Prostate gland (tissue), 2 donors: ENCODE measurements at regions not wholly inside any gene's neighbourhood (a gene's known extent, or its start where the extent isn't known, plus 50 kb on each side); places are given as distances from the start of the nearest gene placed in this dataset.

Experiments used
- DNase-seq: peaks from one replicate; pipeline ENCODE4 v3.0.0-alpha.2; 2019; ENCODE audit warnings: low spot score
- H3K27ac ChIP-seq, 2 donors: fragments of 200-600 bp; sonication (generic); 2 replicates each; pipeline ENCODE4 v1.5.1; 2017 to 2019
- H3K27me3 ChIP-seq: fragments of 200-600 bp; sonication (generic); replicated peaks from 2 replicates; pipeline ENCODE4 v1.5.1; 2019; ENCODE audit not compliant: insufficient read depth
- H3K36me3 ChIP-seq, 2 donors: fragments of 200-600 bp; sonication (generic); 1 replicate in 1 of 2; 2 replicates in 1 of 2; pipeline versions ENCODE4 v1.5.1 to v1.8.1; 2017 to 2019
- H3K4me1 ChIP-seq: fragments of 200-600 bp; sonication (generic); replicated peaks from 2 replicates; pipeline ENCODE4 v1.5.1; 2019
- H3K4me3 ChIP-seq, 2 donors: fragments of 200-600 bp; sonication (generic); 2 replicates each; pipeline ENCODE4 v1.5.1; 2017 to 2019
- H3K9me3 ChIP-seq: fragments of 200-600 bp; sonication (generic); 2 replicates; pipeline ENCODE4 v1.5.1; 2017
- CTCF ChIP-seq, 4 experiments: fragments of 200-600 bp in 2 of 4; fragments of 450-650 bp in 2 of 4; sonication (generic) in 2 of 4; IDR thresholded peaks; 1 replicate in 3 of 4; 2 replicates in 1 of 4; pipeline ENCODE4 v1.5.1; 2016 to 2019; ENCODE audit warnings: antibody characterized with exemption in 4 of 4, mild to moderate bottlenecking in 2 of 4, moderate library complexity in 2 of 4
- POLR2A ChIP-seq: fragments of 450-650 bp; IDR thresholded peaks from one replicate; pipeline ENCODE4 v1.6.1; 2016; ENCODE audit warnings: antibody characterized with exemption, mild to moderate bottlenecking
- POLR2AphosphoS5 ChIP-seq: sonication (generic); formaldehyde crosslinking; IDR thresholded peaks from one replicate; pipeline ENCODE4 v1.6.1; 2017; ENCODE audit warnings: antibody characterized with exemption
- WGBS: methylation state at CpG from one replicate; pipeline ENCODE4 v1.1.5; 2018; 5-methylcytosine and 5-hydroxymethylcytosine counted together
- intact Hi-C: fragments of 100-400 bp; cut with DNase I; formaldehyde crosslinking; loops from one replicate; pipeline ENCODE4 v1.14.2; 2022

GRCh38 chr7:35491233-35491632, 203.7 kb downstream of the HERPUD2 start:
- WGBS: 41% methylated on average over 1 of the region's 1 CpG

GRCh38 chr7:35487841-35488240, 207.1 kb downstream of the HERPUD2 start:
- Histone ChIP-seq H3K4me1 (no peaks in the 10 kb centered on the region), H3K27me3 (no peaks in the 10 kb centered on the region), H3K27ac (no peak overlapping the region), H3K36me3 (no peaks in the 10 kb centered on the region), H3K4me3 (no peak overlapping the region), H3K9me3 (no peaks in the 10 kb centered on the region)
- WGBS: 91% methylated on average over 2 of the region's 2 CpGs
- TF ChIP-seq CTCF (IDR thresholded peaks at IDR 0.05) (no peak), POLR2A (no peak), POLR2AphosphoS5 (no peak)
- intact Hi-C loops: no loop called here
- no peak for DNase-seq

More at GRCh38 chr7:35491233-35491632, 203.7 kb downstream of the HERPUD2 start:
- Histone ChIP-seq H3K4me3 (no peak overlapping the region), H3K27ac (no peak overlapping the region), H3K36me3 (no peaks in the 10 kb centered on the region), H3K4me1 (no peaks in the 10 kb centered on the region), H3K27me3 (no peaks in the 10 kb centered on the region), H3K9me3 (no peaks in the 10 kb centered on the region)
- intact Hi-C loops: no loop called here
- DNase-seq: no peak
- TF ChIP-seq POLR2A (no peak), CTCF (IDR thresholded peaks at IDR 0.05) (no peak), POLR2AphosphoS5 (no peak)

GRCh38 chr7:35487402-35487801, 207.5 kb downstream of the HERPUD2 start:
- intact Hi-C loops: no loop called here
- no peak for DNase-seq
- Histone ChIP-seq H3K9me3 (no peaks in the 10 kb centered on the region), H3K4me3 (no peak overlapping the region), H3K36me3 (no peaks in the 10 kb centered on the region), H3K27me3 (no peaks in the 10 kb centered on the region), H3K27ac (no peak overlapping the region), H3K4me1 (no peaks in the 10 kb centered on the region)
- TF ChIP-seq POLR2AphosphoS5 (no peak), CTCF (IDR thresholded peaks at IDR 0.05) (no peak), POLR2A (no peak)
- 86% methylated on average over 6 of the region's 6 CpGs for WGBS

- WGBS: 62% methylated on average over 6 of the region's 6 CpGs
- intact Hi-C loops: no loop called here
Observed at GRCh38 chr7:35485436-35485835, 209.5 kb downstream of the HERPUD2 start.

More at GRCh38 chr7:35485436-35485835, 209.5 kb downstream of the HERPUD2 start:
- no peaks in the 10 kb centered on the region for H3K9me3 ChIP-seq
- H3K36me3 ChIP-seq: no peaks in the 10 kb centered on the region
- no peak for TF ChIP-seq POLR2AphosphoS5
- TF ChIP-seq CTCF (IDR thresholded peaks at IDR 0.05): no peak
- TF ChIP-seq POLR2A: no peak
- DNase-seq: no peak
- no peaks in the 10 kb centered on the region for H3K4me1 ChIP-seq
- H3K27ac ChIP-seq: no peak overlapping the region
- no peaks in the 10 kb centered on the region for H3K27me3 ChIP-seq
- no peak overlapping the region for H3K4me3 ChIP-seq
